HL-60 (cell line): ENCODE measurements at regions not wholly inside any gene's neighbourhood (a gene's known extent, or its start where the extent isn't known, plus 50 kb on each side); places are given as distances from the start of the nearest gene placed in this dataset.

Experiments used
- DNase-seq, 2 experiments: peaks; one replicate each; pipeline ENCODE4 v3.0.0-alpha.2; 2010 to 2020; ENCODE audit warnings: low read depth in 1 of 2, low spot score in 1 of 2
- H3K27ac ChIP-seq: fragments of 250-450 bp; sonication (Bioruptor Pico); replicated peaks from 2 replicates; pipeline ENCODE4 v1.5.1; 2020; ENCODE audit warnings: mild to moderate bottlenecking, moderate library complexity
- H3K27me3 ChIP-seq: fragments of 250-450 bp; sonication (Bioruptor Pico); 2 replicates; pipeline ENCODE4 v1.5.1; 2021; ENCODE audit warnings: mild to moderate bottlenecking, moderate library complexity; ENCODE audit not compliant: insufficient read depth, poor library complexity, severe bottlenecking
- H3K4me3 ChIP-seq: replicated peaks from 2 replicates; pipeline ENCODE4 v1.5.1; 2011; ENCODE audit warnings: mild to moderate bottlenecking, control low read depth, low read length; ENCODE audit not compliant: insufficient read depth
- CTCF ChIP-seq: IDR thresholded peaks from one replicate; pipeline ENCODE4 v1.5.1; 2011; ENCODE audit warnings: low read length, control low read depth, inconsistent platforms; ENCODE audit not compliant: insufficient read depth
- GABPA ChIP-seq: IDR thresholded peaks from 2 replicates; pipeline ENCODE4 v1.6.1; 2012; ENCODE audit warnings: low read depth
- POLR2AphosphoS5 ChIP-seq: IDR thresholded peaks from 2 replicates; pipeline ENCODE4 v1.6.1; 2012; ENCODE audit warnings: low read depth
- REST ChIP-seq: IDR thresholded peaks from 2 replicates; pipeline ENCODE4 v1.6.1; 2012; ENCODE audit warnings: low read depth; ENCODE audit not compliant: insufficient replicate concordance
- SPI1 ChIP-seq: IDR thresholded peaks from 2 replicates; pipeline ENCODE4 v1.6.1; 2012; ENCODE audit warnings: low read depth, mild to moderate bottlenecking, borderline replicate concordance

GRCh38 chr10:78804411-78805032 is 264.2 kb upstream of the ZMIZ1 start:
- no peak for TF ChIP-seq GABPA
- no peak for TF ChIP-seq SPI1
- TF ChIP-seq POLR2AphosphoS5: no peak
- no peak for TF ChIP-seq CTCF
- no peak for TF ChIP-seq REST
- DNase-seq: no peak
- no peak overlapping the region for H3K4me3 ChIP-seq
- H3K27ac ChIP-seq: no peak overlapping the region
- H3K27me3 ChIP-seq: no peaks in the 10 kb centered on the region

- no peak overlapping the region for H3K4me3 ChIP-seq
- no peak for DNase-seq
- H3K27ac ChIP-seq: no peak overlapping the region
- no peak for TF ChIP-seq CTCF
- TF ChIP-seq SPI1: no peak
- TF ChIP-seq POLR2AphosphoS5: no peak
- TF ChIP-seq GABPA: no peak
- no peak for TF ChIP-seq REST
- H3K27me3 ChIP-seq: no peaks in the 10 kb centered on the region
Measured at GRCh38 chr10:78805176-78805575, 263.6 kb upstream of the ZMIZ1 start.

- Histone ChIP-seq H3K27me3 (no peaks in the 10 kb centered on the region), H3K4me3 (no peak overlapping the region), H3K27ac (no peak overlapping the region)
- no peak for DNase-seq
- TF ChIP-seq GABPA: no peak
- TF ChIP-seq CTCF: no peak
- no peak for TF ChIP-seq POLR2AphosphoS5
- no peak for TF ChIP-seq SPI1
- no peak for TF ChIP-seq REST
Measured at GRCh38 chr10:78806681-78807221, 262.0 kb upstream of the ZMIZ1 start.
